K562 (cell line): ENCODE measurements at regions not wholly inside any gene's neighbourhood (a gene's known extent, or its start where the extent isn't known, plus 50 kb on each side); places are given as distances from the start of the nearest gene placed in this dataset.

Experiments used
- CBX2 ChIP-seq: fragments of 200-600 bp; sonication (generic); IDR thresholded peaks from one replicate; pipeline ENCODE4 v1.6.1; 2012; ENCODE audit warnings: mild to moderate bottlenecking, low read length, inconsistent platforms; ENCODE audit not compliant: insufficient read depth, poor library complexity, severe bottlenecking
- CTCF ChIP-seq, 3 experiments: IDR thresholded peaks in 2 of 3; conservative IDR thresholded peaks in 1 of 3; 2 replicates each; pipeline ENCODE4 v1.5.1; 2011 to 2012; ENCODE audit warnings: low read length in 3 of 3, mild to moderate bottlenecking in 3 of 3, control low read depth in 2 of 3, improper control_type of control experiment in 1 of 3, inconsistent platforms in 1 of 3, low read depth in 1 of 3, mixed read lengths in 1 of 3, moderate library complexity in 1 of 3; ENCODE audit not compliant: insufficient read depth in 2 of 3
- DNMT1 ChIP-seq: fragments of 450-650 bp; IDR thresholded peaks from 2 replicates; pipeline ENCODE4 v1.6.1; 2016; ENCODE audit warnings: antibody characterized with exemption, mild to moderate bottlenecking
- E2F8 ChIP-seq: fragments of 450-650 bp; IDR thresholded peaks from 2 replicates; pipeline ENCODE4 v1.7.1; 2018; ENCODE audit warnings: mild to moderate bottlenecking, low read depth; ENCODE audit not compliant: partially characterized antibody
- MAFF ChIP-seq: IDR thresholded peaks from 2 replicates; pipeline ENCODE4 v1.6.1; 2012; ENCODE audit warnings: low read length, improper control_type of control experiment
- MEIS2 ChIP-seq: fragments of 450-650 bp; IDR thresholded peaks from 2 replicates; pipeline ENCODE4 v1.6.1; 2014; ENCODE audit warnings: mild to moderate bottlenecking; ENCODE audit not compliant: partially characterized antibody
- MLX ChIP-seq, 2 experiments: fragments of 450-650 bp in 1 of 2; sonication (generic) in 1 of 2; formaldehyde crosslinking; conservative IDR thresholded peaks; 2 replicates each; pipeline versions ENCODE4 v1.4.0 to v1.8.1; 2020 to 2022; ENCODE audit warnings: mild to moderate bottlenecking in 1 of 2, missing genetic modification reagents in 1 of 2
- PCBP1 ChIP-seq: fragments of 200-400 bp; formaldehyde crosslinking; IDR thresholded peaks from 2 replicates; pipeline ENCODE4 v1.6.1; 2018; ENCODE audit warnings: mild to moderate bottlenecking, low read depth, low read length; ENCODE audit not compliant: poor library complexity, severe bottlenecking
- POLR2A ChIP-seq: fragments of 450-650 bp; conservative IDR thresholded peaks from 2 replicates; pipeline ENCODE4 v1.6.1; 2016
- SMAD3 ChIP-seq: fragments of 450-650 bp; formaldehyde crosslinking; conservative IDR thresholded peaks from 2 replicates; pipeline ENCODE4 v1.4.0; 2020; ENCODE audit warnings: mild to moderate bottlenecking
- TBP ChIP-seq: optimal IDR thresholded peaks from 2 replicates; pipeline ENCODE3; 2011; ENCODE audit warnings: low read depth, low read length, improper control_type of control experiment
- ZBTB12 ChIP-seq: fragments of 250-450 bp; sonication (Bioruptor Pico); IDR thresholded peaks from 2 replicates; pipeline ENCODE4 v1.4.0; 2020
- ZNF512 ChIP-seq: IDR thresholded peaks from 2 replicates; pipeline ENCODE4 v1.6.1; 2016; ENCODE audit warnings: missing genetic modification characterization, missing compliant biosample characterization
- ZNF592 ChIP-seq: fragments of 450-650 bp; IDR thresholded peaks from 2 replicates; pipeline ENCODE4 v1.6.1; 2017; ENCODE audit warnings: antibody characterized with exemption, mild to moderate bottlenecking

- no peak for TF ChIP-seq MEIS2
- TF ChIP-seq MLX (CRISPR knock-in tag; conservative IDR thresholded peaks at IDR 0.05) = no peak
- no peak for TF ChIP-seq ZNF512 (tag)
- no peak for TF ChIP-seq TBP
- no peak for TF ChIP-seq CBX2
- TF ChIP-seq POLR2A = no peak
- TF ChIP-seq MAFF = no peak
- TF ChIP-seq DNMT1 = no peak
- TF ChIP-seq SMAD3 (CRISPR knock-in tag) = no peak
- no peak for TF ChIP-seq CTCF (IDR thresholded peaks at IDR 0.05 in 2 of 3, conservative IDR thresholded peaks at IDR 0.05 in 1 of 3; ENCODE audit: insufficient read depth in 2 of 3, low read depth in 1 of 3, low read length in 3 of 3)
- no peak for TF ChIP-seq PCBP1
- TF ChIP-seq ZBTB12 = no peak
- no peak for TF ChIP-seq E2F8
- no peak for TF ChIP-seq ZNF592
Observed at GRCh38 chr16:63410594-63410993, 1374.4 kb upstream of the CDH8 start.
